Stimulated activated CD8-positive, alpha-beta memory T cell treated with anti-CD3 and anti-CD28 coated beads, Interleukin-12 subunit alpha, Interleukin-12 subunit beta, amount 100 ng/mL, for 1 hour (primary cell): ENCODE measurements at regions not wholly inside any gene's neighbourhood (a gene's known extent, or its start where the extent isn't known, plus 50 kb on each side); places are given as distances from the start of the nearest gene placed in this dataset.

Experiments used
- DNase-seq: peaks from one replicate; pipeline ENCODE4 v3.0.0-alpha.2; 2020; ENCODE audit warnings: low read depth

DNA sequence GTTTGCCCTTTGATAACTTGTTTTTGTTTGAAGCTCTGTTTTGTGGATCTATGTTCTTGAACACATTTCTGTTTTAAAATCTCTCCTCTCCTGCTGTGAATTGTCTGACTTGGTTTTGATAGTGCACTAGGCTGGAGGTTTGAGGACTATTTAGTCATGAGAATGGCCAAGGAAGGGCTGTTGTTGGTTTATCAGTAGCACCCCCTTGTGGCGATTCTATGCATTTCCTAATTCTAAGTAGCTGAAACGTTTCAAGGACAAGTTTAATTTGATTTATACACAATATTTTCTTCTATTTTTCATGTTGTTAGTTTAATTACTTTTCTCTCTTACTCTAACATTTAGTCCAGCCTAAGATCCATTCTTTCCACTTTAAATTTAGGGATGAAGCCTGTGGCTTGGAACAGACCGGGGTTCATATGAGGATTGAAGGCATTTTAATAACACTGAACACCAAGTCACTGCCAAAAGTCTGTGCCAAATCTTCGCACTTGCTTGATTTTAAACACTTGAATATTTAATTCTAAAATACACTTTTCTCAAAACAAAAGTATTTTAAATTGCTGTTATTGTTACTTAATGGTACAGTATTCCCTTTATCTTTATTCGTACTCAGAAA, 166.0 kb downstream of the SOCS6 start:
- DNase-seq: no peak

DNA sequence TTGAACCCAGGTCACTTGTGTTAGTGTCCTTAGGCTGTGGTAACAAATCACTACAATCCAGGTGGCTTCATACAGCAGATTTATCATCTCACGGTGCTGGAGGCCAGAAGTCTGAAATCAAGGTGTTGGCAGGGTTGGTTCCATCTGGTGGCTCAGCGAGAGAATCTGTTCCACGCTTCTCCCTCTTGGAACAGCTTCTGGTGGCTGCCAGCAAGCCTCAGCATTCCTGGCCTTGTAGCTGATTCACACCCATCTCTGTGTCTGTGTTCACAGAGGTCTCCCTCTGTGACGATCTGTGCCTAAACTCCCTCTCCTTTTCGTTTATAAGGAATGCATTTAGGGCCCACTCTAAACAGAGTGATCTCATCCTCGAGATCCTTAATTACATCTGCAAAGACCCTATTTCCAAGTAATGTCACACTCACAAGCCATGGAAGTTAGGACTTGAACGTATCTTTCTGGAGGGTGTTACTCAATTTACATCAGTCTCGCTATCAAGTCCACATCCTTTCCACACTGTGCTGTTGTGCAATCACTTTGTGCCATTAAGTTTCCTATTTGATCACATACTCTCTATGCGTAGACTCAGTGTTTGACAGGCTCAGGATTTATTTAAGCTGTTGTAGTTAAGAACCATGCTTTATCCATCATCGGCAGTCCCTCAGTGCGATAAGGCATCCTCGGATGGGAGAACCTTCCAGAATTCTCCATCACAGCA, 164.4 kb downstream of the SOCS6 start:
- DNase-seq: no peak

GRCh38 chr18:70452501-70452900, 163.7 kb downstream of the SOCS6 start:
- DNase-seq: no peak

GRCh38 chr18:70450426-70451253, 161.8 kb downstream of the SOCS6 start:
- no peak for DNase-seq

DNA sequence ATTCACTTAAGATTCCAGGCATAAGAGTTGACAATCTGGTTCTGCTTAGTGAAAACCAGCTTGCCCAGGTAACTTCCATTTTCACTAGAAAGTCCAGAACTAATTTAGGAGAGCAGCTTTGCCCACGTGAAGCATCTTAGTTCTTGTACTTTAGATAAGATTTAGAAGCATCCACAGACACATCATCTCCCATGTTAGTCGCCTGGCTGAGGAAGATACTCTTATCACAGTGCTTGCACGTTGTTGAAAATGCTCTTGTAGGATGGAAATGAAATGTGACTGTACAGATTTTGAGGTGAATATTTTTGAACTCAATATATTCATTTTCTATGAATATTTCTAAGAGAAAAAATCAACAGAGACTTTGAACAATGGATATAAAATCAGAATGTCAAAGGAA, 159.7 kb downstream of the SOCS6 start:
- no peak for DNase-seq

DNA sequence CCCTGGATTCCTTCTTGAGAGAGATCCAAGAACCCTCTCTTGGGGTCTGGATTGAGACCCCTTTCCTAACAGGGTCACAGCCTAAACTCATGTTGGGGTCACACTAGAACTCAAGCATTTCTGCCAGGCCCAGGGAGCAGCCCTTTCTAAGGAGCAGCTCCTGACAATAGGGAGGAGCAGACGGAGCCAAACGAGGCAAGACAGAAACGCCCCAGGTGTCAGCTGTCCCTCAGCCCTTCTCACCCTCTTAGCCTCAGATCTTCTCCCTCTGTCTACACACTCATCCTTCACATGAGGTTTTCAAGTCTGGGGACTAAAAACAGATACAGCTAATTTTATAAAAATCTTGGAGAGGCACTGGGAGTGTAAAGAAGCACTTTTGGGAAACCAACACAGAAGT, 157.2 kb downstream of the SOCS6 start:
- DNase-seq: no peak

DNA sequence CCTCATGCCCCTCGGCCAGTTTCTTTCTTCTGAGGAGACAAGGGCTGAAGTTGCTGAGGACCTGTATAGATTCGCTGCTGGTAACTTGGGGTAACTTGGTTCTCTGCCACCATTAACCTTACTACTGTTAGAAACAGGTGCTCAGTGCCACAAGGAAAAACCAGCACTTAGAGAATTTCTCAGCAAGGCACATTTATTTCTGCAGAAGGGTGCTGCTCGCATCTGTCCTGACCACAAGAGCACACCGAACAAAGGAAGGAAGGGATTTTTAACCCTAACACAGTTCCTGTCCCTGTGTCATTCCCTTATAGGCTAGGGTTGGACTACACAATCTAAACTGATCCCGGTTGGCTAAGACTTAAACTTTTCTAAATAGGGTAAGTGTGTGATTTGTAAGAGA, 154.1 kb downstream of the SOCS6 start:
- no peak for DNase-seq

GRCh38 chr18:70432804-70433400, 144.1 kb downstream of the SOCS6 start:
- no peak for DNase-seq

DNA sequence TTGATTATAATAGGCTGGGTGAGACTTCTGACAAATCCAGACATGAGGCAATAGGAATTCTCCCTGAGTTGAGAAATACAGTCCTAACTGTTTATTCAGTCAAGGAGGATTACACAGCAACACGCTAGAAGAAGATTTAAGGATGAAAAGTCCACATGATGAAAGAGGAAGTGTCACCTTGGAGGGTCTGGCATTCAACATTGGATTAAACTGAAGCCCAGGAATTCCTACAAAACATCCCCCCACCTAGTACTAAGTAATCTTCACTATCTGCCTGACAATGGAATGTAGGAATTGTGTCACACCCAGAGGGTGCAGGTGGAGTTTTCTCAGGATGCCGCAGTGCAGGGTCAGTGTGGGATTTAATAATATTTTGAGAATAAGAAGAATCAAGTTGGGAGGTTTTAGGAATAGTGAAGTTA, 142.4 kb downstream of the SOCS6 start:
- no peak for DNase-seq

DNA sequence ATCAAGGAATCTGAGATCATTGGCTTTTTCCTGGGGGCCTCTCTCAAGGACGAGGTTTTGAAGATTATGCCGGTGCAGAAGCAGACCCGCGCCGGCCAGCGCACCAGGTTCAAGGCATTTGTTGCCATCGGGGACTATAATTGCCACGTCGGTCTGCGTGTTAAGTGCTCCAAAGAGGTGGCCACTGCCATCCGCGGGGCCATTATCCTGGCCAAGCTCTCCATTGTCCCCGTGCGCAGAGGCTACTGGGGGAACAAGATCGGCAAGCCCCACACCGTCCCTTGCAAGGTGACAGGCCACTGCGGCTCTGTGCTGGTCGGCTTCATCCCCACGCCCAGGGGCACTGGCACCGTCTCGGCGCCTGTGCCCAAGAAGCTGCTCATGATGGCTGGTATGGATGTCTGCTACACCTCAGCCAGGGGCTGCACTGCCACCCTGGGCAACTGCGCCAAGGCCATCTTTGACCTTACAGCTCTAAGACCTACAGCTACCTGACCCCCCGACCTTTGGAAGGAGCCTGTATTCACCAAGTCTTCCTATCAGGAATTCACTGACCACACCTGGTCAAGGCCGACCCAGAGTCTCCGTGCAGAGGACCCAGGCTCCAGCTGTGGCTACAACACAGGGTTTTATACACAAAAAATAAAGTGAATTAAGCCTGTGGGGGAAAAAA, 141.8 kb downstream of the SOCS6 start:
- no peak for DNase-seq

DNA sequence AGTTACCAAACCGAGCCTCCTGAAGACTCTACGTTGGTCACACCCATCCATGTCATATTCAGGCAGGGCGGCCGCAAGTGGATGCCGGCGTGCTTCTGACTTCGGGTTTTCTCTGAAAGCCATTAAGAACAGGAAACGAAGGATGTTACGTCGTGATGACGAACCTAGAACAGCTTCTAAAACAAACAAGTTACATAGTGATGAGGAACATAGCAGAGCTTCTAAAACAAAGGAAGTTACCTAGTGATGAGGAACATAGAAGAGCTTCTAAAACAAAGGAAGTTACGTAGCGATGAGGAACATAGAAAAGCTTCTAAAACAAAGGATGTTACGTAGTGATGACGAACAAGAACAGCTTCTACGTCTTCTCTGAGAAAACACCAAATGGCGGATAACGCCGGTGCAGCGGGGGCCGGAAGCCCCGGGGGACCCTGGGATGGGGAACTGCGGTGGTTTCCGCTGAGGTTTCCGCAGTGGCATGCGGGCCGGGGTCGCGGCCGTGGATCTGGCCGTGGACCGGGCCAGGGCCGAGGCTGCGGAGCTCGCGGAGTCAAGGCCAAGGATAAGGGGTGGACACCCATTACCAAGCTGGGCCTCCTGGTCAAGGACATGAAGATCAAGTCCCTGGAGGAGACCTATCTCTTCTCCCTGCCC, 141.1 kb downstream of the SOCS6 start:
- DNase-seq: no peak

DNA sequence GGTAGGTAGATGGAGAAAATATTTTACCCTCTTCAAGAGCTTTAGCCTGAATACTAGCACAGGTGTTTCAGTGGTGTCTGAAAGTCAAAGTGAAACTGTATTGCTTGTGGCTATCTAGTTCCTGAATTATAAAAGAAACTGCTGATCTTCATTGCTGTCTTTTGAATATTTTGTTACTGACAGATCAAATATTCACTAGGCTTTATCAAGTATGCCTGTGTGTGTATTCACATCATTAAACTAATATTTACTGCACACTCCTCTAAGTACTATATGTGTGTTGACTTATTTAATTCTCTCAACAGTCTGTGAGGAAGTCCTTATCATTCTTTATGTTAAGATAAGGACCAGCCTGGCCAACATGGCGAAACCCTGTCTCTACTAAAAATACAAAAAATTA, 139.6 kb downstream of the SOCS6 start:
- DNase-seq: no peak

- DNase-seq: no peak
Observed at GRCh38 chr18:70426818-70427217, 138.0 kb downstream of the SOCS6 start.

- DNase-seq: no peak
Observed at GRCh38 chr18:70425236-70425635, 136.4 kb downstream of the SOCS6 start.

GRCh38 chr18:70423988-70424387, 135.1 kb downstream of the SOCS6 start:
- DNase-seq: no peak

- no peak for DNase-seq
Observed at GRCh38 chr18:70423120-70423519, 134.3 kb downstream of the SOCS6 start.

GRCh38 chr18:70422391-70422965, 133.6 kb downstream of the SOCS6 start:
- DNase-seq: no peak

GRCh38 chr18:70421471-70422390, 132.9 kb downstream of the SOCS6 start:
- no peak for DNase-seq

DNA sequence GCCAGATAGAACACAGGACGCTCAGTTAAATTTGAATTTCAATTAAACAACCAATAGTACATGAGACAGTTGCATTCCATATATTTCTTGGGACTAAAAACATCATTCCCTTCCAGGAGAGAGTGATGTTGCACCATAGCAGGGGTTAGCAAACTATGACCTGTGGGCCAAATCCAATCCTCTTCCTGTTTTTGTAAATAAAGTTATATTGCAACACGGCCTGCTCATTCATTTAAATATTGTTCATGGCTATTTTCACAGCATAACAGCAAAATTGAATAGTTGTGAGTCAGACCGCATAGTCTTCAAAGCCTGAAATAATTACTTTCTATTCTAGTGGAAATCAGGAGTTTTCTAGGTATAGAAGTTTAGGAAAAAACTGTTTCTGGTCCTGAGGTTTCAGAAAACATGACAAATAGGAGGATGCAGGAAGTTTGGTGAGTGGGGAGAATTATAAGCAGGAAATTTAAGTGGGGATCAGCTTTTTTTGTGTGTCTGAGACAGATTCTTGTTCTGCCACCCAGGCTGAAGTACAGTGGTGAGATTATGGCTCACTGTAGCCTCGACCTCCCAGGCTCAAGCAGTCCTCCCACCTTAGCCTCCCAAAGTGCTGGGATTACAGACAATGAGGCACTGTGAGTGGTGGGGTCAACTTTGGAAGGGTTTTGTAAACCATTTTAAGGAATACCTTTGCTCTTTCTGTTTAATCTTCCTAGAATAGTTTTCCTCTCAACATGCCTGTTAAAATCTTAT, 131.5 kb downstream of the SOCS6 start:
- no peak for DNase-seq
